ENCODE measurements at regions not wholly inside any gene's neighbourhood (a gene's known extent, or its start where the extent isn't known, plus 50 kb on each side); places are given as distances from the start of the nearest gene placed in this dataset.

- no peak for TF ChIP-seq CTCF (IDR thresholded peaks at IDR 0.05; ENCODE audit: poor library complexity)
- no peak for TF ChIP-seq EZH2 (IDR thresholded peaks at IDR 0.05; ENCODE audit: borderline replicate concordance)
- TF ChIP-seq EZH2phosphoT487 (IDR thresholded peaks at IDR 0.05; ENCODE audit: low read depth, severe bottlenecking, unreplicated experiment), result no peak
Observed at GRCh38 chr10:128867210-128867609, 599.8 kb upstream of the MGMT start.
